ENCODE measurements at regions not wholly inside any gene's neighbourhood (a gene's known extent, or its start where the extent isn't known, plus 50 kb on each side); places are given as distances from the start of the nearest gene placed in this dataset.

- DNase-seq (no peak), ATAC-seq (no peak)
Measured at GRCh38 chr5:77948476-77948875, 172.3 kb upstream of the TBCA start.

GRCh38 chr5:77947041-77947428 lies 170.9 kb upstream of the TBCA start:
- no peak for ATAC-seq
- no peak for DNase-seq

GRCh38 chr5:77946381-77947040 lies 170.4 kb upstream of the TBCA start:
- ATAC-seq (no peak), DNase-seq (no peak)

GRCh38 chr5:77945874-77946273 lies 169.7 kb upstream of the TBCA start:
- no peak for DNase-seq
- ATAC-seq = no peak

- no peak for DNase-seq
- ATAC-seq = no peak
Measured at GRCh38 chr5:77944757-77945340, 168.7 kb upstream of the TBCA start.

- DNase-seq (no peak), ATAC-seq (no peak)
Measured at GRCh38 chr5:77943851-77944250, 167.7 kb upstream of the TBCA start.

- no peak for DNase-seq
- ATAC-seq = no peak
Measured at GRCh38 chr5:77942578-77943239, 166.6 kb upstream of the TBCA start.

GRCh38 chr5:77937015-77937908 lies 161.1 kb upstream of the TBCA start:
- ATAC-seq = no peak
- no peak for DNase-seq

- DNase-seq (no peak), ATAC-seq (no peak)
Measured at GRCh38 chr5:77936365-77936693, 160.2 kb upstream of the TBCA start.

GRCh38 chr5:77935506-77936364 lies 159.6 kb upstream of the TBCA start:
- DNase-seq = peak; percentile 11

GRCh38 chr5:77928776-77929300 lies 152.7 kb upstream of the TBCA start:
- DNase-seq = no peak
- no peak for ATAC-seq

More at GRCh38 chr5:77935506-77936364, 159.6 kb upstream of the TBCA start:
- ATAC-seq = peak; percentile 75

GRCh38 chr5:77926337-77926736 lies 150.2 kb upstream of the TBCA start:
- DNase-seq (no peak), ATAC-seq (no peak)

- no peak for DNase-seq
- ATAC-seq = no peak
Measured at GRCh38 chr5:77925503-77925902, 149.4 kb upstream of the TBCA start.

- ATAC-seq (no peak), DNase-seq (no peak)
Measured at GRCh38 chr5:77924081-77924480, 147.9 kb upstream of the TBCA start.

- no peak for ATAC-seq
- no peak for DNase-seq
Measured at GRCh38 chr5:77923666-77924065, 147.5 kb upstream of the TBCA start.

- DNase-seq = no peak
- no peak for ATAC-seq
Measured at GRCh38 chr5:77921094-77921768, 145.1 kb upstream of the TBCA start.

- DNase-seq (no peak), ATAC-seq (no peak)
Measured at GRCh38 chr5:77920359-77921058, 144.4 kb upstream of the TBCA start.

GRCh38 chr5:77915346-77915745 lies 139.2 kb upstream of the TBCA start:
- ATAC-seq = no peak
- DNase-seq = no peak

- ATAC-seq = no peak
- DNase-seq = no peak
Measured at GRCh38 chr5:77912721-77913120, 136.6 kb upstream of the TBCA start.

- no peak for ATAC-seq
- no peak for DNase-seq
Measured at GRCh38 chr5:77910602-77911188, 134.6 kb upstream of the TBCA start.

Measured in stimulated activated naive CD8-positive, alpha-beta T cell treated with anti-CD3 and anti-CD28 coated beads, Interleukin-15, Interleukin-2, amounts not matched to agents 100 U/mL and 50 U/mL, for 24 hours (primary cell).